Left lung (tissue), 4 donors: ENCODE measurements at regions not wholly inside any gene's neighbourhood (a gene's known extent, or its start where the extent isn't known, plus 50 kb on each side); places are given as distances from the start of the nearest gene placed in this dataset.

ENCODE experiments used
- ATAC-seq: fragments of 200-7000 bp; cut with Tn5 transposase; one replicate; pipeline ENCODE4 v1.9.1; 2020; ENCODE audit warnings: moderate library complexity
- DNase-seq, 4 donors: peaks; one replicate each; pipeline ENCODE4 v3.0.0-alpha.2; 2013 to 2020
- H3K27ac ChIP-seq, 2 donors: fragments of 200-600 bp; sonication (generic) in 1 of 2; one replicate each; pipeline versions ENCODE4 v1.5.0 to v1.8.0; 2020 to 2021
- H3K27me3 ChIP-seq, 2 donors: fragments of 200-600 bp; sonication (generic) in 1 of 2; one replicate each; pipeline versions ENCODE4 v1.5.0 to v1.8.0; 2020 to 2021
- H3K36me3 ChIP-seq, 2 donors: fragments of 200-600 bp; sonication (generic) in 1 of 2; one replicate each; pipeline versions ENCODE4 v1.5.0 to v1.8.0; 2020 to 2021
- H3K4me1 ChIP-seq, 2 donors: fragments of 200-600 bp; one replicate each; pipeline ENCODE4 v1.8.0; 2021
- H3K4me3 ChIP-seq, 2 donors: fragments of 200-600 bp; sonication (generic) in 1 of 2; one replicate each; pipeline versions ENCODE4 v1.5.0 to v1.8.0; 2020 to 2021; ENCODE audit warnings: mild to moderate bottlenecking in 1 of 2
- H3K9me3 ChIP-seq, 2 donors: fragments of 200-600 bp; sonication (generic) in 1 of 2; one replicate each; pipeline versions ENCODE4 v1.5.0 to v1.8.0; 2020 to 2021
- intact Hi-C, 2 donors: fragments of 100-400 bp; cut with DNase I; formaldehyde crosslinking; loops; one replicate each; pipeline versions ENCODE4 v1.11.2 to v1.14.2; 2022
- TF ChIP-seq, protein P1 (sequence below), 2 donors: fragments of 200-600 bp; sonication (generic) in 1 of 2; IDR thresholded peaks; one replicate each; pipeline versions ENCODE4 v1.5.0 to v1.8.0; 2021; ENCODE audit warnings: antibody characterized with exemption in 2 of 2
- donor health status: DM: no; HTN: yes; CAD: no.
- donor health status: DM: no; HTN: no; CAD: no.

DNA sequence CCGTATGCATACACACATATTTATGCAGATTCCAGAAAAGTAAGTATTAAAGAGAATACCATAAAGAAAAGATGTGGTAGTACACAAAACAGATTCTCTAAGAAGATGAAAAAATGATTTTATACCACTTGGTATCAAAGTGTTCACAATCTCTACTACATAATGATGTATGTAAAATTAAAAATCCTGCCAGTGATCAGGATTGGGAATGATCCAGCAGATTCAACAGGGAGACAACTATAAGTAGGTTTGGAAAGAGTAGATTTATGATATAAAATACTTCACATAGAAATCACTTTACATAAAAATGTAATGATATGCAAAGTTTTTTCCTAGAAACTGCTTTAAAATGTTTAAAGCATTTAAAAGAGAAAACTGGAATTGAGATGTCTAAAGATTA, 447.0 kb downstream of the CNTNAP4 start:
- Histone ChIP-seq H3K4me3 (no peak overlapping the region), H3K36me3 (no peaks in the 10 kb centered on the region), H3K9me3 (no peaks in the 10 kb centered on the region), H3K4me1 (no peaks in the 10 kb centered on the region), H3K27ac (no peak overlapping the region), H3K27me3 (no peaks in the 10 kb centered on the region)
- TF ChIP-seq, protein P1, sequence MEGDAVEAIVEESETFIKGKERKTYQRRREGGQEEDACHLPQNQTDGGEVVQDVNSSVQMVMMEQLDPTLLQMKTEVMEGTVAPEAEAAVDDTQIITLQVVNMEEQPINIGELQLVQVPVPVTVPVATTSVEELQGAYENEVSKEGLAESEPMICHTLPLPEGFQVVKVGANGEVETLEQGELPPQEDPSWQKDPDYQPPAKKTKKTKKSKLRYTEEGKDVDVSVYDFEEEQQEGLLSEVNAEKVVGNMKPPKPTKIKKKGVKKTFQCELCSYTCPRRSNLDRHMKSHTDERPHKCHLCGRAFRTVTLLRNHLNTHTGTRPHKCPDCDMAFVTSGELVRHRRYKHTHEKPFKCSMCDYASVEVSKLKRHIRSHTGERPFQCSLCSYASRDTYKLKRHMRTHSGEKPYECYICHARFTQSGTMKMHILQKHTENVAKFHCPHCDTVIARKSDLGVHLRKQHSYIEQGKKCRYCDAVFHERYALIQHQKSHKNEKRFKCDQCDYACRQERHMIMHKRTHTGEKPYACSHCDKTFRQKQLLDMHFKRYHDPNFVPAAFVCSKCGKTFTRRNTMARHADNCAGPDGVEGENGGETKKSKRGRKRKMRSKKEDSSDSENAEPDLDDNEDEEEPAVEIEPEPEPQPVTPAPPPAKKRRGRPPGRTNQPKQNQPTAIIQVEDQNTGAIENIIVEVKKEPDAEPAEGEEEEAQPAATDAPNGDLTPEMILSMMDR (IDR thresholded peaks at IDR 0.05) = no peak
- DNase-seq = no peak
- ATAC-seq = no peak
- intact Hi-C loops = no loop called here

GRCh38 chr16:76729525-76729924, 452.3 kb downstream of the CNTNAP4 start:
- Histone ChIP-seq H3K4me3 (no peak overlapping the region), H3K36me3 (no peaks in the 10 kb centered on the region), H3K9me3 (no peaks in the 10 kb centered on the region), H3K27me3 (no peaks in the 10 kb centered on the region), H3K27ac (no peak overlapping the region), H3K4me1 (no peaks in the 10 kb centered on the region)
- ATAC-seq = no peak
- intact Hi-C loops = no loop called here
- TF ChIP-seq, protein P1 (IDR thresholded peaks at IDR 0.05) = no peak
- DNase-seq = no peak

DNA sequence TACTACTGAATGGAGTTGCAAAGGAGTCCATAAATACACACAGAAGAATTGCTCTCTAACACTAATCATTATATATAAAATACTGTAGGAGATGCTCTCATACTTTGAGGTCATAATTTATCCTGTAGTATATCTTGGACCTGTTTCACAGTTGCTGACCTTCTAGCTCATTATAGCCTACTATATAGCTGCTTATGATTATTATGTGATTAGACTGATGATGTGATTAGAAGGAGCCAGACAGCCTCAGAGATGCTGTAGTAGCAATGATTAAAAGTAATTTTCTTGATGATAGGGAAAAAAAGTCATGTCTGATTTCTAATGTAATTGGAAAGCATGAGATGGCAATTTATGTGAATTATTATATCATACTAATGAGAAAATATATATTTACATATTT, 455.7 kb downstream of the CNTNAP4 start:
- no peak overlapping the region for H3K4me3 ChIP-seq
- TF ChIP-seq, protein P1 (IDR thresholded peaks at IDR 0.05) = no peak
- H3K9me3 ChIP-seq = no peaks in the 10 kb centered on the region
- H3K4me1 ChIP-seq = no peaks in the 10 kb centered on the region
- H3K27ac ChIP-seq = no peak overlapping the region
- no peaks in the 10 kb centered on the region for H3K27me3 ChIP-seq
- intact Hi-C loops = no loop called here
- ATAC-seq (no peak), DNase-seq (no peak)
- no peaks in the 10 kb centered on the region for H3K36me3 ChIP-seq

DNA sequence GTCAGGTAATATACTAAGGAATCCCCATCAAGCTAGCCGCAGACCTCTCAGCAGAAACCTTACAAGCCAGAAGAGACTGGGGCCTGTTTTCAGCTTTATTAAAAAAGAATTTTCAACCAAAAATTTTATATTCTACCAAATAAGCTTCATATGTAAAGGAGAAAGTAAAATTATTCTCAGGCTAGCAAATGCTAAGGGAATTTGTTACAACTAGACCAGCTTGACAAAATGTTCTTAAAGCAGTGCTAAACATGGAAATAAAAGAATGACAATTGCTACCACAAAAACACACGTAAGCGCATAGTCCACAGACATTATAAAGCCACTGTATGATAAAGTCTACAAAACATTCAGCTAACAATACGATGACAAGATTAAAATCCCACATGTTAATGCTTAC, 449.4 kb upstream of the MON1B start:
- TF ChIP-seq, protein P1 (IDR thresholded peaks at IDR 0.05) = no peak
- no peak overlapping the region for H3K27ac ChIP-seq
- H3K27me3 ChIP-seq = no peaks in the 10 kb centered on the region
- DNase-seq (no peak), ATAC-seq (no peak)
- H3K4me3 ChIP-seq = no peak overlapping the region
- intact Hi-C loops = no loop called here
- no peaks in the 10 kb centered on the region for H3K36me3 ChIP-seq
- no peaks in the 10 kb centered on the region for H3K4me1 ChIP-seq
- peaks cover 0 to 27% of the 10 kb centered on the region in 2 donors for H3K9me3 ChIP-seq

DNA sequence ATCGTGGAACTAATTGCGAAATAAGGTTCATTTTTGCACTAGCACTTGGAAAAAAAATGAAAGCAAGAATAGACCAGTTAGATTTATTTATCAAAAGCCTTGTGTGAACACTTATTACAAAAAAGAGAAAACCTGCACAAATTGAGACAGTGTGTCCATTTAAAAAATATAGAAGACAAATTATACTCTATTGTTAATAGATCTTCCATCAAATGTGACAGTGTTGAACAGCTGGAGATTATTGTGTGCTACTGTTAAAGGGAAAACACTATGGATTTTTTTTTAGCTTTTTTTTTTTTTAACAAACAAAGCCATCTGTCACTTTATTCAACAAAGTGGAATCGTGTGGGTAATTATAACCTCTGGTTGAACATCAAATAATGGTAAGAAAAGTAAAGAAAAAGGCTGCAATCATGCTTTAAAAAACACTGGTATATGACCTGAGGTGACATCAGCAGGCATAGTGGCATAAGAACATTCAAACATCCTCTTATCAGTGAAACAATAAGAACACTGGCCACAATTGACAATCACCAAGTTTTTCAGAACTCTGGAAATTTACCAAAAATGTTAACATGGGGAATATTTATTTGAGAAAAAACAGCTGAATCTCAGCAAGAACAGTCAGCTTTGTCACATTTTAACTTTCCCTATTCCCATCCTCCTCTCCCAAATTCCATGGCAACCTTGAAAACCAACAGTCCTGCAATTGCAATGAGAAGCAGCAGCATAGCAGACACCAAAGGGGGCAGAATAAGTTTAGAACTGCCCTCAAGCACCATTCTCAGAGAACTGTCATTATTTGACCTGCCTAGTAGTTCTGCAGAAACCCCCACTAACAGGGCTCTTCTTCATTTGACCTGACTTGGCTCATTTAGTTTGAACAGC, 442.3 kb upstream of the MON1B start:
- Histone ChIP-seq H3K27ac (no peak overlapping the region), H3K9me3 (no peaks in the 10 kb centered on the region), H3K36me3 (no peaks in the 10 kb centered on the region), H3K27me3 (no peaks in the 10 kb centered on the region), H3K4me1 (no peaks in the 10 kb centered on the region), H3K4me3 (no peak overlapping the region)
- no peak for ATAC-seq
- peak in 2 of 4 donors; percentile 40 to 63 for DNase-seq
- intact Hi-C loops = no loop called here
- TF ChIP-seq, protein P1 (IDR thresholded peaks at IDR 0.05) = no peak
